ENCODE measurements at regions not wholly inside any gene's neighbourhood (a gene's known extent, or its start where the extent isn't known, plus 50 kb on each side); places are given as distances from the start of the nearest gene placed in this dataset.

DNA sequence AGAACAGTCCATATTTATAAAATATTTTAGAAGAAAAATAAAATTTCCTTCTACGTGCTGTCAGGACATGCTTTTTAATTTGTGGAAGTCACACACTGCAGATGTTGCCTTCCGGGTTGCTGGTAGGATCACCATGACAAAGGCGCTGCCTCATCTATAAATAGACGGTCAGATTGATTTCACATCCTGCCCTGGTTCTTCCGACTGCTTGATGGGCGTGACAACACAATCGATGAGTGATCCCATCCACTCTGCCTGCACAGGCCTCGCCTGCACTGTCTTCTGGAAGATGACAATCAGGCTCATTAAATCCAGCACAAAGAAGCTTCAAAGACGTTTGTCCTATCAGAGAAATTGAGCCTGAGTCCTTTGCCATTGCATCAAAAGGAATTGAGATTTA lies 318.9 kb upstream of the TRIB2 start:
- Mint-ChIP-seq H3K9me3 (peaks cover 9% of the 10 kb centered on the region; the same call in 1 of the 2 replicates), H3K4me3 (no peak overlapping the region), H3K4me1 (ENCODE audit: low read depth) (no peaks in the 10 kb centered on the region), H3K27ac (no peak overlapping the region), H3K36me3 (ENCODE audit: low read depth) (peaks cover 7% of the 10 kb centered on the region), H3K27me3 (ENCODE audit: insufficient read depth) (peaks cover 15% of the 10 kb centered on the region)
- TF ChIP-seq, protein P1, sequence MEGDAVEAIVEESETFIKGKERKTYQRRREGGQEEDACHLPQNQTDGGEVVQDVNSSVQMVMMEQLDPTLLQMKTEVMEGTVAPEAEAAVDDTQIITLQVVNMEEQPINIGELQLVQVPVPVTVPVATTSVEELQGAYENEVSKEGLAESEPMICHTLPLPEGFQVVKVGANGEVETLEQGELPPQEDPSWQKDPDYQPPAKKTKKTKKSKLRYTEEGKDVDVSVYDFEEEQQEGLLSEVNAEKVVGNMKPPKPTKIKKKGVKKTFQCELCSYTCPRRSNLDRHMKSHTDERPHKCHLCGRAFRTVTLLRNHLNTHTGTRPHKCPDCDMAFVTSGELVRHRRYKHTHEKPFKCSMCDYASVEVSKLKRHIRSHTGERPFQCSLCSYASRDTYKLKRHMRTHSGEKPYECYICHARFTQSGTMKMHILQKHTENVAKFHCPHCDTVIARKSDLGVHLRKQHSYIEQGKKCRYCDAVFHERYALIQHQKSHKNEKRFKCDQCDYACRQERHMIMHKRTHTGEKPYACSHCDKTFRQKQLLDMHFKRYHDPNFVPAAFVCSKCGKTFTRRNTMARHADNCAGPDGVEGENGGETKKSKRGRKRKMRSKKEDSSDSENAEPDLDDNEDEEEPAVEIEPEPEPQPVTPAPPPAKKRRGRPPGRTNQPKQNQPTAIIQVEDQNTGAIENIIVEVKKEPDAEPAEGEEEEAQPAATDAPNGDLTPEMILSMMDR (IDR thresholded peaks at IDR 0.05): no peak
- no peak for DNase-seq

DNA sequence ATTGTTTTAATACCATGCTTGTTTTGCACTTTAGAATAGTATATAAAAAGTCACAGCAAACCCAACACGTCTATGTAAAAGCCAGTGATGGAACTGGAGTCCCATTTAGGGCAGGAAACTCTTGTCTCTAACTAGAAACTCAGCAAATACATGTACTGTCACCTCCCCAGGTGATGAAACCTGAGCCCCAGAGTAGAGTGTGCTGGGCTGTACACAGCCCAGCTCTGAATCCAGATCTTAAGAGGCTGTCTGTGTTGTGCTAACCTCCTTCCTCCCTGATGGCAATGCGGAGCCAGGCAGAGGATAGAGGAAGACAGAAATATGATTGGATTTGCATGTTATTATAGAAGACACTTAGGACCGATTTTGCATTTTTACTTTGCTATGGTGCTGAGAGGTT lies 317.5 kb upstream of the TRIB2 start:
- Mint-ChIP-seq H3K4me3 (no peak overlapping the region), H3K9me3 (peaks cover 11% of the 10 kb centered on the region; the same call in 1 of the 2 replicates), H3K27ac (no peak overlapping the region), H3K27me3 (ENCODE audit: insufficient read depth) (peaks cover 11% of the 10 kb centered on the region), H3K4me1 (ENCODE audit: low read depth) (no peaks in the 10 kb centered on the region), H3K36me3 (ENCODE audit: low read depth) (peaks cover 14% of the 10 kb centered on the region)
- DNase-seq: no peak
- TF ChIP-seq, protein P1 (IDR thresholded peaks at IDR 0.05): no peak

DNA sequence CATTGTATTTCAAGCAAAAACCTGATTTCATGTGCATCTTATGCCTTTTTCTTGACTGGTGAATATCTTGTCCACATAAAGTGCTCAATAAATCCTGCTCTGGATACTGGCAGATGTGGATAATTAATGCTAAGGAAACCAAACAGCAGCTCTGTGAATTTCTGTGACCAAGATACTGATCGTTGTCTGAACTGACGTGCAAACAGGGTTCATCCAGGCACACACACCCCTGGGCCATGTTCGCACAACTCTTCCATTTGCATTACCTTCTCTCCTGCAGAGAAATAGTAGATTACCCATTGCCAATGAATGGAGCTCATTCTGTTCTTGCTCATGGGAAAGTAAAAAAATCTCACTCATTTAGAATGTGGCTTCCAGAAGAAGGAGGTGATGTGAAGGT lies 316.2 kb upstream of the TRIB2 start:
- no peak overlapping the region for H3K27ac Mint-ChIP-seq
- peaks cover 14% of the 10 kb centered on the region for H3K36me3 Mint-ChIP-seq (ENCODE audit: low read depth)
- TF ChIP-seq, protein P1 (IDR thresholded peaks at IDR 0.05): no peak
- no peaks in the 10 kb centered on the region for H3K4me1 Mint-ChIP-seq (ENCODE audit: low read depth)
- H3K9me3 Mint-ChIP-seq: peaks cover 11% of the 10 kb centered on the region; the same call in 1 of the 2 replicates
- no peak overlapping the region for H3K4me3 Mint-ChIP-seq
- DNase-seq: no peak
- H3K27me3 Mint-ChIP-seq (ENCODE audit: insufficient read depth): peaks cover 11% of the 10 kb centered on the region

DNA sequence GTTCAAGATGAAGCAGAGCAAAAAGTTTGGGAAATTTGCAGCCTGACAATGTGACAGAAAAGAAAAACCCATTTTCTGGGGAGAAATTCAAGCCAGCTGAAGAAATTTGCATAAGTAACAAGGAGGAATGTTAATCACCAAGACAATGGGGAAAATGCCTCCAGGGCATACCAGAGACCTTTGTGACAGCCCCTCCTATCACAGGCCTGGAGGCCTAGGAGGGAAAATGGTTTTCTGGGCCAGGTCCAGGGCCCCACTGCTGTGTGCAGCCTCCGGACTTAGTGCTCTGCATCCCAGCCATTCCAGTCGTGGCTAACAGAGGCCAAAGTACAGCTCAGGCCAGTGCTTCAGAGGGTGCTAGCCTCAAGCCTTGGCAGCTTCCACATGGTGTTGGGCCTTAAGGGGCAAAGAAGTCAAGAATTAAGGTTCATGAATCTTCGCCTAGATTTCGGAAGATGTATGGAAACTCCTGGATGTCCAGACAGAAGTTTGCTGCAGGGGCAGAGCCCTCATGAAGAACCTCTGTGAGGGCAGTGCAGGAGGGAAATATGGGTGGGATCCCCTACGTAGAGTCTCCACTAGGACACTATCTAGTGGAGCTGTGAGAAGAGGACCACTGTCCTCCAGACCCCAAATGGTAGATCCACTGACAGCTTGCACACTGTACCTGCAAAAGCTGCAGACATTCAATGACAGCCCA lies 314.1 kb upstream of the TRIB2 start:
- DNase-seq: no peak
- Mint-ChIP-seq H3K4me3 (no peak overlapping the region), H3K27ac (no peak overlapping the region), H3K27me3 (ENCODE audit: insufficient read depth) (peaks cover 7% of the 10 kb centered on the region; the same call in 1 of the 2 replicates), H3K36me3 (ENCODE audit: low read depth) (peaks cover 14% of the 10 kb centered on the region), H3K9me3 (peaks cover 11% of the 10 kb centered on the region; the same call in 1 of the 2 replicates), H3K4me1 (ENCODE audit: low read depth) (no peaks in the 10 kb centered on the region)
- TF ChIP-seq, protein P1 (IDR thresholded peaks at IDR 0.05): no peak

- Mint-ChIP-seq H3K9me3 (peaks cover 11% of the 10 kb centered on the region; the same call in 1 of the 2 replicates), H3K27me3 (ENCODE audit: insufficient read depth) (peaks cover 3% of the 10 kb centered on the region; the same call in 1 of the 2 replicates)
- TF ChIP-seq, protein P1 (IDR thresholded peaks at IDR 0.05): no peak
Measured at GRCh38 chr2:12404497-12404896, 312.2 kb upstream of the TRIB2 start.

More at GRCh38 chr2:12404497-12404896, 312.2 kb upstream of the TRIB2 start:
- no peak for DNase-seq
- peaks cover 14% of the 10 kb centered on the region for H3K36me3 Mint-ChIP-seq (ENCODE audit: low read depth)
- H3K27ac Mint-ChIP-seq: no peak overlapping the region
- H3K4me1 Mint-ChIP-seq (ENCODE audit: low read depth): no peaks in the 10 kb centered on the region
- H3K4me3 Mint-ChIP-seq: no peak overlapping the region

Measured in HFFc6 (cell line).